Left lung (tissue), 4 donors: ENCODE measurements at regions not wholly inside any gene's neighbourhood (a gene's known extent, or its start where the extent isn't known, plus 50 kb on each side); places are given as distances from the start of the nearest gene placed in this dataset.

Source experiments
- ATAC-seq: fragments of 200-7000 bp; cut with Tn5 transposase; one replicate; pipeline ENCODE4 v1.9.1; 2020; ENCODE audit warnings: moderate library complexity
- DNase-seq, 4 donors: peaks; one replicate each; pipeline ENCODE4 v3.0.0-alpha.2; 2013 to 2020
- H3K27ac ChIP-seq, 2 donors: fragments of 200-600 bp; sonication (generic) in 1 of 2; one replicate each; pipeline versions ENCODE4 v1.5.0 to v1.8.0; 2020 to 2021
- H3K27me3 ChIP-seq, 2 donors: fragments of 200-600 bp; sonication (generic) in 1 of 2; one replicate each; pipeline versions ENCODE4 v1.5.0 to v1.8.0; 2020 to 2021
- H3K36me3 ChIP-seq, 2 donors: fragments of 200-600 bp; sonication (generic) in 1 of 2; one replicate each; pipeline versions ENCODE4 v1.5.0 to v1.8.0; 2020 to 2021
- H3K4me1 ChIP-seq, 2 donors: fragments of 200-600 bp; one replicate each; pipeline ENCODE4 v1.8.0; 2021
- H3K4me3 ChIP-seq, 2 donors: fragments of 200-600 bp; sonication (generic) in 1 of 2; one replicate each; pipeline versions ENCODE4 v1.5.0 to v1.8.0; 2020 to 2021; ENCODE audit warnings: mild to moderate bottlenecking in 1 of 2
- H3K9me3 ChIP-seq, 2 donors: fragments of 200-600 bp; sonication (generic) in 1 of 2; one replicate each; pipeline versions ENCODE4 v1.5.0 to v1.8.0; 2020 to 2021
- intact Hi-C, 2 donors: fragments of 100-400 bp; cut with DNase I; formaldehyde crosslinking; loops; one replicate each; pipeline versions ENCODE4 v1.11.2 to v1.14.2; 2022
- TF ChIP-seq, protein P1 (sequence below), 2 donors: fragments of 200-600 bp; sonication (generic) in 1 of 2; IDR thresholded peaks; one replicate each; pipeline versions ENCODE4 v1.5.0 to v1.8.0; 2021; ENCODE audit warnings: antibody characterized with exemption in 2 of 2
- donor health status: DM: no; HTN: yes; CAD: no.
- donor health status: DM: no; HTN: no; CAD: no.

DNA sequence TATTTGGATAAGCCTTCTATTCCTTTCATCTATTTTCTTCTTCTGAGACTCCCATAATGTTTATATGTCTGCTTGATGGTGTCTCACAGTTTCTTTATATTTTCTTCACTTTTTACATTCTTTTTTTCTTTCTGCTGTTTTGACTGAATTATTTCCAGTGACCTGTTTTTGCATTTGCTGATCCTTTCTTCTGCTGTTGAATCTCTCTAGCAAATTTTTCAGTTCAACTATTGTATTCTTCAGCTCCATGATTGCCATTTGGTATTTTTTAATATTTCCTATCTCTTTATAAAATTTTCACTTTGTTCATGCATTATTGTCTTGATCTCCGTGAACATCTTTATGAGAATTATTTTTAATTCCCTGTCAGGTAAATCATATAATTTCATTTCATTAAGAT, 122.3 kb upstream of the ST6GALNAC5 start:
- Histone ChIP-seq H3K27ac (no peak overlapping the region), H3K27me3 (no peaks in the 10 kb centered on the region), H3K4me3 (no peak overlapping the region), H3K4me1 (no peaks in the 10 kb centered on the region), H3K9me3 (peaks cover 0 to 12% of the 10 kb centered on the region in 2 donors), H3K36me3 (no peaks in the 10 kb centered on the region)
- intact Hi-C loops: no loop called here
- no peak for DNase-seq
- TF ChIP-seq, protein P1, sequence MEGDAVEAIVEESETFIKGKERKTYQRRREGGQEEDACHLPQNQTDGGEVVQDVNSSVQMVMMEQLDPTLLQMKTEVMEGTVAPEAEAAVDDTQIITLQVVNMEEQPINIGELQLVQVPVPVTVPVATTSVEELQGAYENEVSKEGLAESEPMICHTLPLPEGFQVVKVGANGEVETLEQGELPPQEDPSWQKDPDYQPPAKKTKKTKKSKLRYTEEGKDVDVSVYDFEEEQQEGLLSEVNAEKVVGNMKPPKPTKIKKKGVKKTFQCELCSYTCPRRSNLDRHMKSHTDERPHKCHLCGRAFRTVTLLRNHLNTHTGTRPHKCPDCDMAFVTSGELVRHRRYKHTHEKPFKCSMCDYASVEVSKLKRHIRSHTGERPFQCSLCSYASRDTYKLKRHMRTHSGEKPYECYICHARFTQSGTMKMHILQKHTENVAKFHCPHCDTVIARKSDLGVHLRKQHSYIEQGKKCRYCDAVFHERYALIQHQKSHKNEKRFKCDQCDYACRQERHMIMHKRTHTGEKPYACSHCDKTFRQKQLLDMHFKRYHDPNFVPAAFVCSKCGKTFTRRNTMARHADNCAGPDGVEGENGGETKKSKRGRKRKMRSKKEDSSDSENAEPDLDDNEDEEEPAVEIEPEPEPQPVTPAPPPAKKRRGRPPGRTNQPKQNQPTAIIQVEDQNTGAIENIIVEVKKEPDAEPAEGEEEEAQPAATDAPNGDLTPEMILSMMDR (IDR thresholded peaks at IDR 0.05): no peak
- ATAC-seq: no peak

DNA sequence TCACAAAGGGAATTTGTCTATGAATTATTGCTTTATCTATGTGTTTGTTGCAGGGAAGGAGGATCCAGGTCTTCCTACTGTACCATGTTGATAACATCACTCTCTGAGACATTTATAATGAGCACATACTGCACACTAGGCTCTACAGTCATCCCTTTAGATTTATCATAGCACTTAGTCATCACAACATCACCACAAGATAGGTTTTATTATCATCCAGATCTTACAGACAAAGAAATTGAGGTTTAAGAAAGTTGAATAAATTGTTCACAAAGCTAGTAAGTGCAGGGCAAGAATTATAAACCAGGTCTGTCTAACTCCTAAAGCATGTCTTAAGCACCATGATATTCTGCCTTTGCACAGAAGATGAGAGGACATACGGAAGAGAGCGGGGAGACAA, 121.1 kb upstream of the ST6GALNAC5 start:
- TF ChIP-seq, protein P1 (IDR thresholded peaks at IDR 0.05): no peak
- Histone ChIP-seq H3K4me3 (no peak overlapping the region), H3K27me3 (no peaks in the 10 kb centered on the region), H3K9me3 (peaks cover 0 to 12% of the 10 kb centered on the region in 2 donors), H3K36me3 (no peaks in the 10 kb centered on the region), H3K27ac (no peak overlapping the region), H3K4me1 (no peaks in the 10 kb centered on the region)
- intact Hi-C loops: no loop called here
- ATAC-seq (no peak), DNase-seq (no peak)

DNA sequence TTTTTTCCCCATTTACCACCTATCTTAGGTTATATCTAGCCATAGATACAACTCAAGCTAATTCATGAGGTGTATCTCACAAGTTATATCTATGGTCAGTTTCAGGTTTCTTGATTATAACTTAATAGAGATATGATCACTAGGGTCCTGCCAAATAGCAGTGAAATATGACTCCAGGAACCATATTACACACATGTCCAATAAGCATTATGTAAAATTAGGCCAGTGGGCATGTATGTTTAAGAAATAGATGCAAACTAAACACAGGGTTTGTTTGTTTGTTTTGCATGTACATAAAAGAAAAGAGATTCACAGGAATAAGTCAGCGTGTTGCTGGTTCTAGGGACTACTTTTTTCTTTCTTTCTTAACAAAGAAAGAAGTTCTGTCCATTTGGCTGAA, 112.5 kb upstream of the ST6GALNAC5 start:
- no peaks in the 10 kb centered on the region for H3K36me3 ChIP-seq
- no peaks in the 10 kb centered on the region for H3K4me1 ChIP-seq
- H3K27ac ChIP-seq: no peak overlapping the region
- H3K4me3 ChIP-seq: no peak overlapping the region
- ATAC-seq (no peak), DNase-seq (no peak)
- no peaks in the 10 kb centered on the region for H3K27me3 ChIP-seq
- intact Hi-C loops: no loop called here
- no peaks in the 10 kb centered on the region for H3K9me3 ChIP-seq
- TF ChIP-seq, protein P1 (IDR thresholded peaks at IDR 0.05): no peak

DNA sequence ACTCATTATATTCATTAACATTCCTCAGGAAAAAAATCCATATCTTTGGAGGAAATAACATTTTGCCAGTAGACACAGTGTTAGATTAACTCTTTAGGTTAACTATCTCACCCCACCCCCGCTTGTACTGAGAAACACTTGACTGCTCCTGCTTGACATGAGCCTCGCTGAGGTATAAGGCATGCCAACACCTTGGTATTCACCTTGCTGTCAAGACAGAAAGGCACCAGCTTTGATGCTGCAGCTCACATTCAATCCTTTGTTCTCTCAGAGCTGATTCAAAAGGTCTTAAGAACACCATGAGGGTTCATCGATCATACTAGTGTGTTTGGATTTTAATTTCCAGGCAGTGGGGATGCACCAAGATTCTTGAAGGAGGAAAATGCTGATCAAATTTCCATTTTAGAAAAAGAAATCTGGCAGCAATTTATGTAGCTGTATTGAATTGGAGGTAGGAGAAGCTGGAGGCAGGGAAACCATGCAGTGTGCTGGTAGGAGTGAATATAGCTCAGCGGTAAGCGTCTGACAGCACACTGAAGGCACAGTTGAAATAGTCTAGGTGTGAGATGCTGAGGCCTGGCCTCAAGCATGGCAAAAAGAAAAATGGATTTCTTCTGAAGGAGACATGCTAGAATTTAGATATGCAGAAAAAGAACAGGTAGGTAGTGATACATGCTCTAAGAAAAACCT, 108.0 kb upstream of the ST6GALNAC5 start:
- Histone ChIP-seq H3K4me3 (no peak overlapping the region), H3K27me3 (no peaks in the 10 kb centered on the region), H3K4me1 (no peaks in the 10 kb centered on the region), H3K27ac (no peak overlapping the region), H3K9me3 (no peaks in the 10 kb centered on the region), H3K36me3 (no peaks in the 10 kb centered on the region)
- no peak for DNase-seq
- TF ChIP-seq, protein P1 (IDR thresholded peaks at IDR 0.05): no peak
- no peak for ATAC-seq
- intact Hi-C loops: no loop called here

DNA sequence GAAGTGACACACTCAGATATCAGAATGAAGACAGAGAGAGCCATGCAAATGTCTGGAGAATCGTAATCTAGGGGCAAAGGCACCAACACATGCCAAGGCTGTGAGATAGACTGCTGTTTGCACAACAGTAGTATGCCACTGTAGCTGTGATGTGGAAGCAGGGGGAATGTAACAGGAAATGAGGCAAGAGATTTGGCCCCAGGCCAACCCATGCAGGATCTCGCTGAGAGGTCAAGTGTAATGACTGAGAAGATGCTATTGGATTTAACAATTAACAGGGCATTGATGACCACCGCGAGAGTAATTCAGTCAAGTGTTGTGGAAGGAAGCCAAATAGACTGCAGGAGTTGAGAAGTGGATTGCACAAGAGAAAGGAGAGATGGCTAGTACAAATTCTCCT, 107.3 kb upstream of the ST6GALNAC5 start:
- H3K36me3 ChIP-seq: no peaks in the 10 kb centered on the region
- H3K4me1 ChIP-seq: no peaks in the 10 kb centered on the region
- H3K9me3 ChIP-seq: no peaks in the 10 kb centered on the region
- H3K27ac ChIP-seq: no peak overlapping the region
- no peak overlapping the region for H3K4me3 ChIP-seq
- ATAC-seq (peak; percentile 75), DNase-seq (peak in 3 of 4 donors; percentile 30 to 57 (median 47))
- intact Hi-C loops: no loop called here
- TF ChIP-seq, protein P1 (IDR thresholded peaks at IDR 0.05): no peak
- H3K27me3 ChIP-seq: no peaks in the 10 kb centered on the region
